ENCODE measurements at regions not wholly inside any gene's neighbourhood (a gene's known extent, or its start where the extent isn't known, plus 50 kb on each side); places are given as distances from the start of the nearest gene placed in this dataset.

DNA sequence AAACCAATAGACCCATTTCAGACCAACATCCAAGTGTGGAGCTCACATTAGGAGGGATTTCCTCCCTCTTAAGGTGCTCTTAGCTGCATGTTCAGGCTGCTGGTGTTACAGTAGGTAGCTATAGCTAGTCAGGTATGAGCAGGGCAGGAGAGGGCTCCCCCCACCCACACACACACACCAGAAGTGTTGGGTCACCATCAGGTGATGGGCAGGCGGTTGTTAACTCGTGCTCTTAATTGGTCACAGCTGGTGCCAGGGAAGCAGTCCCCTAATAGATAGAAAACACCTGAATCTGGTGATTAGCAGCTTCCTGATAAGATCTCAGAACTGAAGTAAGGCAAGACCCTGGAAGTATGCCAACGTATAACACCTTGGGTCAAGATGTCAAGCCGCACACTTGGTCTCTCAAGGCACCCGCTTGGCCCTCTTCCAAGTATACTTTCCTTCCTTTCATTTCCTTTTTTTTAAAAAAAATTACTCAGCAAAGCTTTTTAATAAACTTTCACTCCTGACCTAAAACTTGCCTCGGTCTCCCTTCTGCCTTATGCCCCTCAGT lies 532.4 kb downstream of the DNAH5 start:
- no peaks in the 10 kb centered on the region for H3K27me3 ChIP-seq (ENCODE audit: insufficient read depth)
- H3K9me2 ChIP-seq (ENCODE audit: insufficient read depth) = peaks cover 22% of the 10 kb centered on the region
- H3K4me3 ChIP-seq = no peak overlapping the region
- DNase-seq (ENCODE audit: low spot score) (no peak), ATAC-seq (no peak)
- H3K36me3 ChIP-seq (ENCODE audit: insufficient read depth) = no peaks in the 10 kb centered on the region
- no peak overlapping the region for H3K27ac Mint-ChIP-seq
- H3K79me2 ChIP-seq (replicated peaks; ENCODE audit: insufficient read depth) = no peaks in the 10 kb centered on the region
- H2AFZ ChIP-seq = no peak overlapping the region
- H3K4me1 ChIP-seq (ENCODE audit: insufficient read depth) = no peaks in the 10 kb centered on the region
- no peak overlapping the region for H3K4me3 Mint-ChIP-seq
- no peaks in the 10 kb centered on the region for H3F3A ChIP-seq (replicated peaks; ENCODE audit: low read depth)
- TF ChIP-seq ZNF114 (CRISPR knock-in tag; IDR thresholded peaks at IDR 0.05) (no peak), CREB1 (CRISPR knock-in tag; IDR thresholded peaks at IDR 0.05; ENCODE audit: low read depth) (no peak), NANOG (IDR thresholded peaks at IDR 0.05; ENCODE audit: borderline replicate concordance) (no peak), ZNF331 (CRISPR knock-in tag; IDR thresholded peaks at IDR 0.05; ENCODE audit: low read depth) (no peak), EZH2 (IDR thresholded peaks at IDR 0.05; ENCODE audit: low read depth, unreplicated experiment) (no peak)
- TF ChIP-seq, protein P1, sequence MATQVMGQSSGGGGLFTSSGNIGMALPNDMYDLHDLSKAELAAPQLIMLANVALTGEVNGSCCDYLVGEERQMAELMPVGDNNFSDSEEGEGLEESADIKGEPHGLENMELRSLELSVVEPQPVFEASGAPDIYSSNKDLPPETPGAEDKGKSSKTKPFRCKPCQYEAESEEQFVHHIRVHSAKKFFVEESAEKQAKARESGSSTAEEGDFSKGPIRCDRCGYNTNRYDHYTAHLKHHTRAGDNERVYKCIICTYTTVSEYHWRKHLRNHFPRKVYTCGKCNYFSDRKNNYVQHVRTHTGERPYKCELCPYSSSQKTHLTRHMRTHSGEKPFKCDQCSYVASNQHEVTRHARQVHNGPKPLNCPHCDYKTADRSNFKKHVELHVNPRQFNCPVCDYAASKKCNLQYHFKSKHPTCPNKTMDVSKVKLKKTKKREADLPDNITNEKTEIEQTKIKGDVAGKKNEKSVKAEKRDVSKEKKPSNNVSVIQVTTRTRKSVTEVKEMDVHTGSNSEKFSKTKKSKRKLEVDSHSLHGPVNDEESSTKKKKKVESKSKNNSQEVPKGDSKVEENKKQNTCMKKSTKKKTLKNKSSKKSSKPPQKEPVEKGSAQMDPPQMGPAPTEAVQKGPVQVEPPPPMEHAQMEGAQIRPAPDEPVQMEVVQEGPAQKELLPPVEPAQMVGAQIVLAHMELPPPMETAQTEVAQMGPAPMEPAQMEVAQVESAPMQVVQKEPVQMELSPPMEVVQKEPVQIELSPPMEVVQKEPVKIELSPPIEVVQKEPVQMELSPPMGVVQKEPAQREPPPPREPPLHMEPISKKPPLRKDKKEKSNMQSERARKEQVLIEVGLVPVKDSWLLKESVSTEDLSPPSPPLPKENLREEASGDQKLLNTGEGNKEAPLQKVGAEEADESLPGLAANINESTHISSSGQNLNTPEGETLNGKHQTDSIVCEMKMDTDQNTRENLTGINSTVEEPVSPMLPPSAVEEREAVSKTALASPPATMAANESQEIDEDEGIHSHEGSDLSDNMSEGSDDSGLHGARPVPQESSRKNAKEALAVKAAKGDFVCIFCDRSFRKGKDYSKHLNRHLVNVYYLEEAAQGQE (IDR thresholded peaks at IDR 0.05; ENCODE audit: unreplicated experiment) = no peak
- TF ChIP-seq, protein P2, sequence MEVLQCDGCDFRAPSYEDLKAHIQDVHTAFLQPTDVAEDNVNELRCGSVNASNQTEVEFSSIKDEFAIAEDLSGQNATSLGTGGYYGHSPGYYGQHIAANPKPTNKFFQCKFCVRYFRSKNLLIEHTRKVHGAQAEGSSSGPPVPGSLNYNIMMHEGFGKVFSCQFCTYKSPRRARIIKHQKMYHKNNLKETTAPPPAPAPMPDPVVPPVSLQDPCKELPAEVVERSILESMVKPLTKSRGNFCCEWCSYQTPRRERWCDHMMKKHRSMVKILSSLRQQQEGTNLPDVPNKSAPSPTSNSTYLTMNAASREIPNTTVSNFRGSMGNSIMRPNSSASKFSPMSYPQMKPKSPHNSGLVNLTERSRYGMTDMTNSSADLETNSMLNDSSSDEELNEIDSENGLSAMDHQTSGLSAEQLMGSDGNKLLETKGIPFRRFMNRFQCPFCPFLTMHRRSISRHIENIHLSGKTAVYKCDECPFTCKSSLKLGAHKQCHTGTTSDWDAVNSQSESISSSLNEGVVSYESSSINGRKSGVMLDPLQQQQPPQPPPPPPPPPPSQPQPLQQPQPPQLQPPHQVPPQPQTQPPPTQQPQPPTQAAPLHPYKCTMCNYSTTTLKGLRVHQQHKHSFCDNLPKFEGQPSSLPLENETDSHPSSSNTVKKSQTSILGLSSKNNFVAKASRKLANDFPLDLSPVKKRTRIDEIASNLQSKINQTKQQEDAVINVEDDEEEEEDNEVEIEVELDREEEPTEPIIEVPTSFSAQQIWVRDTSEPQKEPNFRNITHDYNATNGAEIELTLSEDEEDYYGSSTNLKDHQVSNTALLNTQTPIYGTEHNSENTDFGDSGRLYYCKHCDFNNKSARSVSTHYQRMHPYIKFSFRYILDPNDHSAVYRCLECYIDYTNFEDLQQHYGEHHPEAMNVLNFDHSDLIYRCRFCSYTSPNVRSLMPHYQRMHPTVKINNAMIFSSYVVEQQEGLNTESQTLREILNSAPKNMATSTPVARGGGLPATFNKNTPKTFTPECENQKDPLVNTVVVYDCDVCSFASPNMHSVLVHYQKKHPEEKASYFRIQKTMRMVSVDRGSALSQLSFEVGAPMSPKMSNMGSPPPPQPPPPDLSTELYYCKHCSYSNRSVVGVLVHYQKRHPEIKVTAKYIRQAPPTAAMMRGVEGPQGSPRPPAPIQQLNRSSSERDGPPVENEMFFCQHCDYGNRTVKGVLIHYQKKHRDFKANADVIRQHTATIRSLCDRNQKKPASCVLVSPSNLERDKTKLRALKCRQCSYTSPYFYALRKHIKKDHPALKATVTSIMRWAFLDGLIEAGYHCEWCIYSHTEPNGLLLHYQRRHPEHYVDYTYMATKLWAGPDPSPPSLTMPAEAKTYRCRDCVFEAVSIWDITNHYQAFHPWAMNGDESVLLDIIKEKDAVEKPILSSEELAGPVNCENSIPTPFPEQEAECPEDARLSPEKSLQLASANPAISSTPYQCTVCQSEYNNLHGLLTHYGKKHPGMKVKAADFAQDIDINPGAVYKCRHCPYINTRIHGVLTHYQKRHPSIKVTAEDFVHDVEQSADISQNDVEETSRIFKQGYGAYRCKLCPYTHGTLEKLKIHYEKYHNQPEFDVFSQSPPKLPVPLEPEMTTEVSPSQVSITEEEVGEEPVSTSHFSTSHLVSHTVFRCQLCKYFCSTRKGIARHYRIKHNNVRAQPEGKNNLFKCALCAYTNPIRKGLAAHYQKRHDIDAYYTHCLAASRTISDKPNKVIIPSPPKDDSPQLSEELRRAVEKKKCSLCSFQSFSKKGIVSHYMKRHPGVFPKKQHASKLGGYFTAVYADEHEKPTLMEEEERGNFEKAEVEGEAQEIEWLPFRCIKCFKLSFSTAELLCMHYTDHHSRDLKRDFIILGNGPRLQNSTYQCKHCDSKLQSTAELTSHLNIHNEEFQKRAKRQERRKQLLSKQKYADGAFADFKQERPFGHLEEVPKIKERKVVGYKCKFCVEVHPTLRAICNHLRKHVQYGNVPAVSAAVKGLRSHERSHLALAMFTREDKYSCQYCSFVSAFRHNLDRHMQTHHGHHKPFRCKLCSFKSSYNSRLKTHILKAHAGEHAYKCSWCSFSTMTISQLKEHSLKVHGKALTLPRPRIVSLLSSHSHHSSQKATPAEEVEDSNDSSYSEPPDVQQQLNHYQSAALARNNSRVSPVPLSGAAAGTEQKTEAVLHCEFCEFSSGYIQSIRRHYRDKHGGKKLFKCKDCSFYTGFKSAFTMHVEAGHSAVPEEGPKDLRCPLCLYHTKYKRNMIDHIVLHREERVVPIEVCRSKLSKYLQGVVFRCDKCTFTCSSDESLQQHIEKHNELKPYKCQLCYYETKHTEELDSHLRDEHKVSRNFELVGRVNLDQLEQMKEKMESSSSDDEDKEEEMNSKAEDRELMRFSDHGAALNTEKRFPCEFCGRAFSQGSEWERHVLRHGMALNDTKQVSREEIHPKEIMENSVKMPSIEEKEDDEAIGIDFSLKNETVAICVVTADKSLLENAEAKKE (CRISPR knock-in tag; IDR thresholded peaks at IDR 0.05) = no peak
- no peak overlapping the region for H3K4me2 ChIP-seq
- peaks cover 6% of the 10 kb centered on the region; the same call in 2 of the 3 replicates for H3K9me3 Mint-ChIP-seq
- H3K4me1 Mint-ChIP-seq = peaks cover 4% of the 10 kb centered on the region; the same call in 2 of the 3 replicates
- 0 out of 3 replicates have a peak, but pooled peaks cover 3% of the 10 kb centered on the region for H3K36me3 Mint-ChIP-seq (ENCODE audit: low read depth)
- H3K27ac ChIP-seq (ENCODE audit: low read depth) = no peak overlapping the region
- H4K20me1 ChIP-seq (replicated peaks; ENCODE audit: insufficient read depth) = no peaks in the 10 kb centered on the region
- peaks cover 4% of the 10 kb centered on the region for H3K27me3 Mint-ChIP-seq (ENCODE audit: insufficient read depth, low read depth, poor library complexity)

Measured in GM23338 (cell line).